Smooth muscle cell (in vitro differentiated cells): ENCODE measurements at regions not wholly inside any gene's neighbourhood (a gene's known extent, or its start where the extent isn't known, plus 50 kb on each side); places are given as distances from the start of the nearest gene placed in this dataset.

ENCODE experiments used
- DNase-seq: peaks from one replicate; lab custom pipeline; 2025; ENCODE audit not compliant: unreplicated experiment; lab: John Stamatoyannopoulos, UW
- H2AFZ ChIP-seq: fragments of 200-600 bp; sonication (generic); 2 replicates; pipeline ENCODE4 v1.6.0; 2016; ENCODE audit warnings: antibody characterized with exemption, low read depth, mild to moderate bottlenecking
- H3F3A ChIP-seq: fragments of 200-600 bp; sonication (generic); 2 replicates; pipeline ENCODE4 v1.6.0; 2017; ENCODE audit warnings: antibody characterized with exemption, low read depth
- H3K27ac ChIP-seq: fragments of 200-600 bp; sonication (generic); 2 replicates; pipeline ENCODE4 v1.5.1; 2016; ENCODE audit warnings: low read depth, mild to moderate bottlenecking
- H3K27me3 ChIP-seq: fragments of 200-600 bp; sonication (generic); 2 replicates; pipeline ENCODE4 v1.6.1; 2016; ENCODE audit warnings: low read depth, mild to moderate bottlenecking
- H3K36me3 ChIP-seq: fragments of 200-600 bp; sonication (generic); 2 replicates; pipeline ENCODE4 v1.5.1; 2016; ENCODE audit warnings: low read depth
- H3K4me1 ChIP-seq: fragments of 200-600 bp; sonication (generic); 2 replicates; pipeline ENCODE4 v1.5.1; 2016; ENCODE audit warnings: low read depth
- H3K4me2 ChIP-seq: fragments of 200-600 bp; sonication (generic); 2 replicates; pipeline ENCODE4 v1.6.0; 2016; ENCODE audit warnings: mild to moderate bottlenecking
- H3K4me3 ChIP-seq: fragments of 200-600 bp; sonication (generic); 2 replicates; pipeline ENCODE4 v1.5.1; 2016; ENCODE audit warnings: mild to moderate bottlenecking
- H3K79me2 ChIP-seq: fragments of 200-600 bp; sonication (generic); 2 replicates; pipeline ENCODE4 v1.6.0; 2016; ENCODE audit warnings: low read depth, mild to moderate bottlenecking
- H3K9ac ChIP-seq: fragments of 200-600 bp; sonication (generic); 2 replicates; pipeline ENCODE4 v1.6.0; 2016; ENCODE audit warnings: low read depth
- H3K9me3 ChIP-seq: fragments of 200-600 bp; sonication (generic); replicated peaks from 2 replicates; pipeline ENCODE4 v1.5.1; 2016; ENCODE audit warnings: low read depth
- H4K20me1 ChIP-seq: fragments of 200-600 bp; sonication (generic); 2 replicates; pipeline ENCODE4 v1.6.0; 2016; ENCODE audit warnings: low read depth
- CTCF ChIP-seq: fragments of 200-600 bp; sonication (generic); IDR thresholded peaks from 2 replicates; pipeline ENCODE4 v1.5.1; 2017; ENCODE audit warnings: borderline replicate concordance, mild to moderate bottlenecking, antibody characterized with exemption; ENCODE audit not compliant: insufficient read depth, poor library complexity, severe bottlenecking
- WGBS: methylation state at CpG from one replicate; pipeline ENCODE4 v1.1.7; 2016; ENCODE audit warnings: low lambda C conversion rate; 5-methylcytosine and 5-hydroxymethylcytosine counted together

- Histone ChIP-seq H3K4me2 (no peak overlapping the region), H3F3A (peaks cover 10% of the 10 kb centered on the region), H3K36me3 (no peaks in the 10 kb centered on the region), H4K20me1 (no peaks in the 10 kb centered on the region), H3K4me1 (peaks cover 2% of the 10 kb centered on the region), H3K79me2 (no peaks in the 10 kb centered on the region), H3K4me3 (no peak overlapping the region), H3K27ac (no peak overlapping the region), H3K27me3 (no peaks in the 10 kb centered on the region), H3K9me3 (no peaks in the 10 kb centered on the region), H3K9ac (no peak overlapping the region), H2AFZ (no peak overlapping the region)
- 53% methylated on average over 4 of the region's 4 CpGs for WGBS
- DNase-seq, result no peak
- no peak for TF ChIP-seq CTCF
Measured at GRCh38 chr9:78490231-78490630, 193.3 kb downstream of the PSAT1 start.

GRCh38 chr9:78491402-78491801 lies 194.5 kb downstream of the PSAT1 start:
- Histone ChIP-seq H3K9ac (no peak overlapping the region), H3K4me1 (peaks cover 2% of the 10 kb centered on the region), H3K4me2 (no peak overlapping the region), H3K36me3 (no peaks in the 10 kb centered on the region), H3K27ac (no peak overlapping the region), H3K4me3 (no peak overlapping the region), H4K20me1 (no peaks in the 10 kb centered on the region), H3K9me3 (no peaks in the 10 kb centered on the region), H2AFZ (no peak overlapping the region), H3F3A (peaks cover 4% of the 10 kb centered on the region), H3K79me2 (no peaks in the 10 kb centered on the region), H3K27me3 (no peaks in the 10 kb centered on the region)
- WGBS, result 79% methylated on average over 3 of the region's 3 CpGs
- no peak for TF ChIP-seq CTCF
- no peak for DNase-seq

GRCh38 chr9:78493166-78493742 lies 196.3 kb downstream of the PSAT1 start:
- 68% methylated on average over 2 of the region's 2 CpGs for WGBS
- no peak overlapping the region for H2AFZ ChIP-seq
- DNase-seq, result no peak
- H4K20me1 ChIP-seq, result no peaks in the 10 kb centered on the region
- no peak overlapping the region for H3K4me3 ChIP-seq
- no peaks in the 10 kb centered on the region for H3K9me3 ChIP-seq
- no peaks in the 10 kb centered on the region for H3F3A ChIP-seq
- no peak overlapping the region for H3K9ac ChIP-seq
- TF ChIP-seq CTCF, result no peak
- no peak overlapping the region for H3K27ac ChIP-seq
- no peaks in the 10 kb centered on the region for H3K4me1 ChIP-seq
- H3K27me3 ChIP-seq, result no peaks in the 10 kb centered on the region
- no peaks in the 10 kb centered on the region for H3K79me2 ChIP-seq
- H3K4me2 ChIP-seq, result no peak overlapping the region
- no peaks in the 10 kb centered on the region for H3K36me3 ChIP-seq

- H4K20me1 ChIP-seq, result no peaks in the 10 kb centered on the region
- TF ChIP-seq CTCF, result no peak
- no peaks in the 10 kb centered on the region for H3K27me3 ChIP-seq
- H3K4me1 ChIP-seq, result no peaks in the 10 kb centered on the region
- 77% methylated on average over 5 of the region's 5 CpGs for WGBS
- H3K4me3 ChIP-seq, result no peak overlapping the region
- no peak overlapping the region for H3K27ac ChIP-seq
- no peaks in the 10 kb centered on the region for H3K36me3 ChIP-seq
- no peak overlapping the region for H3K4me2 ChIP-seq
- no peaks in the 10 kb centered on the region for H3F3A ChIP-seq
- H3K9ac ChIP-seq, result no peak overlapping the region
- no peak for DNase-seq
- H2AFZ ChIP-seq, result no peak overlapping the region
- no peaks in the 10 kb centered on the region for H3K79me2 ChIP-seq
- no peaks in the 10 kb centered on the region for H3K9me3 ChIP-seq
Measured at GRCh38 chr9:78502566-78502965, 205.6 kb downstream of the PSAT1 start.
